ENCODE measurements at regions not wholly inside any gene's neighbourhood (a gene's known extent, or its start where the extent isn't known, plus 50 kb on each side); places are given as distances from the start of the nearest gene placed in this dataset.

DNA sequence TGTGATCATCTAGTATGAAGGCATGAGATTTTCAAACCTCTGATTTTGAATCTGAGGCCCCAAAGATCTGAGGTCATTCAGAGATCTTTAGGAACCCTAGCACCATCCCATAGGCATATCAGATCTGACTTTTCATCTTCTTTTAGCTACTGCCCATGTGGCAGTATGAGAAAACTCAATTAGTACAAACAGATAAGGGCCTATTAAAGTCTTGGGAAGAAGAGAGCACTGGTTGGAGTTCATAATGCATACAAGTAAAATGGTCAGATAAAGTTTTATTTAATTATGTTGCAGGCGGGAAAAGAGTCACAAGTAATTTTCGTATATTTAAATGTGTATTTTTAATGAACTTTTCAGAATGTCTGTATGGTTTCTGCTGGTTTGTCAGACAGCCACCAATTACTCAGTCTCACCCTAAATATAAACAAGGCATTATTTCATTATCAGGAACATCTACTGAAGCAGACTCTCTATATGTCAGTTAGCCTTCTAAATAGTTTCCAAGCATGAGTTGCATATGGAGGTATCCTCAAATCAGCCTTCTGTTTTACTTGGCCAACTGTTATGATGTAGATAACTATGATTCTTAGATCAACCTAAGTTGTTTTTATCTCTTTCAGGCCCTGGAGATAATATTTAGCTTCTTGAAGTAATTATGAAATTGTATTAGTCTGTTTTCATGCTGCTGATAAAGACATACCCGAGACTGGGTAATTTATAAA lies 340.3 kb upstream of the TBC1D5 start:
- DNase-seq (ENCODE audit: low read depth in 1 of 2, low spot score in 1 of 2) = no peak

GRCh38 chr3:18080198-18080689 lies 337.8 kb upstream of the TBC1D5 start:
- DNase-seq (ENCODE audit: low read depth in 1 of 2, low spot score in 1 of 2) = no peak

DNA sequence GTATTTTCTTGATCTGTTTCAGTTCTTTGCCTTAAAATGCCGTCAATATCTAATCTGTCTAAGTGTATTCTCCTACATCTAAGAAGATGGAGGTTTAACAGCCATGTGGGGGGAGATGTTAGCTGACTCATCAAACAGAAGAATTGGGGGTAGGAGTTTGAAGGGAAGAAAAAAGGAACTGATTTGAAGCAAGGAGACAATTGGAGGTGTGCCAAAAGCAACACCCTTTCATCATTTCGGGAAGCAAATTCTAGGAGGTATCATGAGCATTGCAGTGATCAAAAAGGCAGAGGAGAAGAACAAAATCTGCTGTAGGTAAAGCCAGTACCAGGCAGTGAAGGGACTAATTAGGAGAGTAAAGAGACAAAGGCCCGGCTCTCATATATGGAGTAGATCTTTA lies 337.3 kb upstream of the TBC1D5 start:
- no peak for DNase-seq (ENCODE audit: low read depth in 1 of 2, low spot score in 1 of 2)

DNA sequence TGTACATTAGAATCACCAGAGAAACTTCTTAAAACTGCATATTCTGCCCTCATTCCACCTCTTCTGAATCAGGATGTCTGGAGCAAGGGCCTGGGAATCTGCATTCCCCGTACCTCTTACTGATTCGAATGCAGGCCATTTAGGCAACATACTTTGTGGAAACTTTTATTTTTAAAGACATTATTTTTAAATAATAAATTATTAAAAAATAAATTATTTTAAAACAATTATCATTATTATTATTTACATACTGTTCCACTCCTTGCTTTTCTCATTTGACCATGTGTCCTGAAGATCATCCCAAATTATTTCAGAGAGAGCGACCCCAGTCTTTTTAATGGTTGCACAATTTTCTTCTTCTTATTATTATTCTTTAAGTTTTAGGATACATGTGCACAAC lies 336.6 kb upstream of the TBC1D5 start:
- no peak for DNase-seq (ENCODE audit: low read depth in 1 of 2, low spot score in 1 of 2)

DNA sequence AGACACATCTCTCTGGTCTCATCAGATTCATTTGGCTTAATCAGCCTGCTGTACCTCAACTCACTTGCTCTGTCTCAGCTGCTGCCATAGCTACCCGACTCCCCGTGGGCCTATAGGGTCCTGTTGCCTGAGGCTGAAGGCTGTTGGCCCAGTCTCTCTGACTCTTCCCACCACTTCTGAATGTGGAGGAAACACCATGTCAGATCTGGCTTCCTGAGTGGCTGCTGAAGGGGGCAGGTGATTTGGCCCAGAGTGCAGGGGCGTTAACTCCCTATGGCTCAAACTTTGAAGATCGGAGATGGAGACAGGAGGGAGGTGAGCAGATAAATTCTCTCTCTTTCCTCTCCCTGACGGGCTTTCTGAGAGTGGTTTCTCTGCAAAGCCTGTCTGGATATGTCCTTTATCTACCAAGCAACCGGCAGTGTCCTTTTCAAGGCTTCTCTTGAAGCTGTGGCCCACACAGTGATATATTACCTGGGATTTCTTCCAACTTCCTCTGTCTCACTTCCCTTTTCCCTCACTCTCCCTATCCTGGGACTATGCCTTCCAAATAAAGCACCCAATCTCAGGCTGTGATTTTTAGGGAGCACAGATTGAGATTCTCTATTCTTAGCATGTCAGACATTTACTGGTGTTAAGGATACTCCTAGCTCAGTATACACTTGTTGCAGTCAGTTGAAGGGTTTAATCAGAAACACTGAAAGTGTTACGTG lies 334.9 kb upstream of the TBC1D5 start:
- no peak for DNase-seq (ENCODE audit: low read depth in 1 of 2, low spot score in 1 of 2)

GRCh38 chr3:18076301-18076700 lies 333.9 kb upstream of the TBC1D5 start:
- DNase-seq (ENCODE audit: low read depth in 1 of 2, low spot score in 1 of 2) = no peak

DNA sequence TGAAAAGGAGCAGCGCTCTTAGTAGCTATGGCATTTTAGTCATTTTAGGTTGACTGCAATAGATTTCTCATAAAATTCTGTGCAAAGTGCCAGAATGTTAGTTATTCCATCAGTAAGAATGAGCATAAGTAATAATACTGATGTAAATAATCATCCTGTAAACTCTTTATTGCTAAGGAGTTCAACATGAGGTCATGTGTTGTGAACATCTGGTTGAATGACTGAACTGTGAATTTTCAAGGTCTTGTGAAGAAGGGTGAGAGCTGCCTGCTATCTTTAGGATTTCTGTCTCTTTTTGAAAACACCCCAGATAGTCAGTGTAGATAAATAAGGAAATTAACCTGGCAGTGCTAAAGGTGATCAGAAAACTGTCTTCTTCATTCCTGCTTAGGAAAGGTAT lies 333.4 kb upstream of the TBC1D5 start:
- DNase-seq (ENCODE audit: low read depth in 1 of 2, low spot score in 1 of 2) = no peak

GRCh38 chr3:18071833-18072232 lies 329.4 kb upstream of the TBC1D5 start:
- DNase-seq (ENCODE audit: low read depth in 1 of 2, low spot score in 1 of 2) = no peak

GRCh38 chr3:18070944-18071343 lies 328.5 kb upstream of the TBC1D5 start:
- DNase-seq (ENCODE audit: low read depth in 1 of 2, low spot score in 1 of 2) = no peak

- no peak for DNase-seq (ENCODE audit: low read depth in 1 of 2, low spot score in 1 of 2)
Observed at GRCh38 chr3:18070231-18070630, 327.8 kb upstream of the TBC1D5 start.

- no peak for DNase-seq (ENCODE audit: low read depth in 1 of 2, low spot score in 1 of 2)
Observed at GRCh38 chr3:18069568-18069967, 327.1 kb upstream of the TBC1D5 start.

DNA sequence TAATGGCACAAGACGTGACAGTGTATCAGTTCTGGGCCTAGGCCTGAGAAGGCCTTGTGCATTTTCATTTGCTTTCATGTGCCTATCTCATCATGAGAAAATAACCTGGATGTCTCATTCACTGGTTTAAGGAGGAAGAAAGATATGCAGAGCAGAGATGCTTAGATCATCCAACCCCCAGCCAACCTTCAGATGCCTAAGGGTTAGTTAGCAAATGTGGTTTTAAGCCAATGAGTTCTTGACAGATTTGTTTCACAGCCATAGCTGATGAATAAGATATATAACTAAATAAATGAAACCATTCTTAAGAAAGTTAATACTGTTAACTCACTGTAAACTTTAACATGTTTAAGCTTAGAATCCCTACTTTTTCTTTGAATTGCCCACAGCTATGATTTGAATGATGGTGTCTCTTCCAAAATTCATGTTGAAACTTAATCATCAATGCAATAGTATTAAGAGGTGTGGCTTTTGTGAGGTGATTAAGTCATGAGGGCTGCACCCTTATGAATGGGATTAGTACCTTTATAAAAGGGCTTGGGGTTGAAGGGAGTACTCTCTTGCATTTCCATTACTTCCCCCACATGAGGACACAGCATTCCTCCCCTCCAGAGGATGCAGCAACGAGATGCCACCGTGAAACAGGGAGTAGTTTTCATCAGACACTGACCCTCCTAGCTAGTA lies 324.6 kb upstream of the TBC1D5 start:
- no peak for DNase-seq (ENCODE audit: low read depth in 1 of 2, low spot score in 1 of 2)

GRCh38 chr3:18064586-18064985 lies 322.2 kb upstream of the TBC1D5 start:
- DNase-seq (ENCODE audit: low read depth in 1 of 2, low spot score in 1 of 2) = no peak

- no peak for DNase-seq (ENCODE audit: low read depth in 1 of 2, low spot score in 1 of 2)
Observed at GRCh38 chr3:18062657-18063025, 320.2 kb upstream of the TBC1D5 start.

GRCh38 chr3:18061737-18062656 lies 319.6 kb upstream of the TBC1D5 start:
- no peak for DNase-seq (ENCODE audit: low read depth in 1 of 2, low spot score in 1 of 2)

DNA sequence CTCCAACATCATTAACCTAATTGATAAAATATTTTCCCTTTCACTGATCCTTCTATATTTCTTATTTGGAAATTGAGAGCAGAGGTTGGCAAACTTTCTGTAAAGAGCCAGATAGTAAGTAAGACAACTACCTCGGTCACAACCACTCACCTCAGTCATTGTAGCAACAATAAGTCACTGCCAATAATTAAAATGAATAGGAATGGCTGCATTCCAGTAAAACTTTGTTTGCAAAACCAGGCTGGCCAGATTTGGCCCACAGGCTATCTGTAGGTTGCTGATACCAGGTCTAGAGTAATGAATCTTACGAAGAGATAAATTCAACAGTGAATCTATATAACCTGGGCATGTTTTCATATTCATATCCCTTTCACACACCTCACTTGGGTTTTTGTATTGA lies 316.2 kb upstream of the TBC1D5 start:
- DNase-seq (ENCODE audit: low read depth in 1 of 2, low spot score in 1 of 2) = no peak

DNA sequence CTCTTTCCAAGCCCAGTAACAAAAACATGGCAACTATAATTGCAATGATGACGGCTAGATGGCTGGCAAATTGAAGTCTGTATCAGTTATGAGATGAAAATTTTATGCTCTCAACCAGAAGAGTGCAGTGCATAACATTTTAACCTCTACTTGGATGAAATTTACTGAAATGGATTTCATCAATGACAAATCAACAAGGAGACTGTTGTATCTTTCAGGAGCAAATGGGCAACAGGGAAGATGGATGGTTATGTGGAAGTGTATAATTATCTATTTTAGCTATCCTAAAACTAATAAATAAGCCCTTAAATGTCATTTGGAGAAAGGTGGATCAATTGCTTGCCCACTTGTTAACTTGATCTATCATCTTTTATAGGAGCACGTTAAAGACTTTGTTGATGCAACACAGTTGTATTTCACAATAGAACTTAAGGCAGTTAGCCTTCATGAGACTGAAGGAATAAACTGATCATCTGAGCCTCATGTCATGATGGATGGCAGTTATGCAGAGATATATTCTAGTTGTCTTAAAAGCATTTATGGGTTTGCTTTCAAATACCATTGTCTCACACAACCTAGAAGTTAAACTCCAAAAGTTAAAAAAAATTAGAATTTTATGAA lies 315.1 kb upstream of the TBC1D5 start:
- DNase-seq (ENCODE audit: low read depth in 1 of 2, low spot score in 1 of 2) = no peak

DNA sequence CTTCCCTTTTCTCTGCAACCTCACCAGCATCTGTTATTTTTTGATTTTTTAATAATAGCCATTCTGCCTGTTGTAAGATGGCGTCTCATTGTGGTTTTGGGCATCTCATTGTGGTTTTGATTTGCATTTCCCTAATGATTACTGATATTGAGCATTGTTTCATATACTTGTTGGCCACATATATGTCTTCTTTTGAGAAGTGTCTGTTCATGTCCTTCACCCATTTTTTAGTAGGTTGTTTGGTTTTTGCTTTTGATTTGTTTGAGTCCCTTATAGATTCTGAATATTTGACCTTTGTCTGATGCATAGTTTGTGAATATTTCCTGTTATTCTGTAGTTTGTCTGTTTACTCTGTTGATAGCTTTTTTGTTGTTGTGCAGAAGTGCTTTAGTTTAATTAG lies 312.2 kb upstream of the TBC1D5 start:
- no peak for DNase-seq (ENCODE audit: low read depth in 1 of 2, low spot score in 1 of 2)

DNA sequence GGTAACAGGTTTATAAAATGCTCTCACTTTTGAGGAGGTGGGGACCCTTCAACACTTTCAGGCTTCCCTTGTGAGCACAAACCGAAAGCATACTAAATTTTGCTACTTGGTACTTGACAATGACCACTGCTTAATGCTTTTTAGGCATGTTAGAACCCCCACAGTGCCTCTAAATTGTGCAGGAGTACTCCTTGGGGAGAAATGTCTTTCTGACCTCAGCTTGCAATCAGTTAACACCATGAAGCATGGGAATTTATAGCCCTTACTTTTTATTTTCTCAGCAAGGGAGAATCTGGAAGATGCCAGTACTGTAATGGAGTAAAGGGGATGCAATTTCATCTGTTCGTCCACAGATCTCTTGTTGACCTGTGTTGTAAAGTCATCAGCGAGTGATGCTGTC lies 308.9 kb upstream of the TBC1D5 start:
- DNase-seq (ENCODE audit: low read depth in 1 of 2, low spot score in 1 of 2) = no peak

DNA sequence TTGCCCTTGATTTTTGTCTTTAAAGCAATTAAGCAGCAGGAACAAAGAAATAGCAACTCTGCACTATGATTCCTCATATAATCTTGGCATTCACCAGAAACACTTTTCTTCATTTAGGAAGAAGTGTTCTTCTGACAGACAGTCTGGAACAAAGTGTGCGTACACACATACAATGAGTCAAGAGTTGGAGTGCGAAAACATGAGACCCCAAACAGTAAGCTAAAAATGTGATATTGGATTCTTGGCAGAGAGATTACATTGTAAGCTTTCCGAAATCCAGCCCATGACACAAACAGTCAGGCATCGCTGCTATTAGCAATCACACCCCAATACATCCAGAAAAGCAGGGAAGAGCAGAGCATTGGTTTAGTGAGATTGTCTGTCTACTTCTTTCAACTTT lies 306.7 kb upstream of the TBC1D5 start:
- DNase-seq (ENCODE audit: low read depth in 1 of 2, low spot score in 1 of 2) = no peak

- no peak for DNase-seq (ENCODE audit: low read depth in 1 of 2, low spot score in 1 of 2)
Observed at GRCh38 chr3:18047052-18047451, 304.6 kb upstream of the TBC1D5 start.

Data from activated CD4-positive, alpha-beta T cell treated with anti-CD3 and anti-CD28 coated beads, Interleukin-2, amount 50 U/mL, for 24 hours (primary cell).